Activated CD8-positive, alpha-beta memory T cell treated with anti-CD3 and anti-CD28 coated beads, Interleukin-2, amount 50 U/mL, for 1 hour (primary cell): ENCODE measurements at regions not wholly inside any gene's neighbourhood (a gene's known extent, or its start where the extent isn't known, plus 50 kb on each side); places are given as distances from the start of the nearest gene placed in this dataset.
"Not testable (repeated sequence)": the region's sequence is repeated elsewhere in the genome, so short reads cannot be mapped to it uniquely, and the experiment has no call there.

ENCODE experiments used
- DNase-seq: peaks from one replicate; pipeline ENCODE4 v3.0.0-alpha.2; 2020; ENCODE audit errors: extremely low read depth

DNA sequence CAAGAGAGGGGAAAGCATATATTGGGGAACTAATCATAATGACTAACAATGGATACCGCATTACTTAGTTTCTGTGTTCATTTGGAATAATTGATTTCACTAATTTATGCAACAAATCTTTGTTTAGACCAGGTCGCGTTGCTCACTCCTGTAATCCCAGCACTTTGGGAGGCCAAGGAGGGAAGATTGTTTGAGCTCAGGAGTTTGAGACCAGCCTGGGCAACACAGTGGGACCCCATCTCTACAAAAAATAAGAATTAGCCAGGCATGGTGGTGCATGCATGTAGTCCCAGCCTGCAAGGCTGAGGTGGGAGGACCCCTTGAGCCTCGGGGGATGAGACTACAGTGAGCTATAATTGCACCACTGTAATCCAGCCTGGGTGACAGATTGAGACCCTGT is 585.7 kb upstream of the CBLB start:
- DNase-seq: no peak

- no peak for DNase-seq
Observed at GRCh38 chr3:106457281-106458180, 588.7 kb upstream of the CBLB start.

GRCh38 chr3:106458952-106459351 is 590.1 kb upstream of the CBLB start:
- no peak for DNase-seq

- DNase-seq: no peak
Observed at GRCh38 chr3:106466881-106467280, 598.1 kb upstream of the CBLB start.

- no peak for DNase-seq
Observed at GRCh38 chr3:106473576-106474475, 605.0 kb upstream of the CBLB start.

DNA sequence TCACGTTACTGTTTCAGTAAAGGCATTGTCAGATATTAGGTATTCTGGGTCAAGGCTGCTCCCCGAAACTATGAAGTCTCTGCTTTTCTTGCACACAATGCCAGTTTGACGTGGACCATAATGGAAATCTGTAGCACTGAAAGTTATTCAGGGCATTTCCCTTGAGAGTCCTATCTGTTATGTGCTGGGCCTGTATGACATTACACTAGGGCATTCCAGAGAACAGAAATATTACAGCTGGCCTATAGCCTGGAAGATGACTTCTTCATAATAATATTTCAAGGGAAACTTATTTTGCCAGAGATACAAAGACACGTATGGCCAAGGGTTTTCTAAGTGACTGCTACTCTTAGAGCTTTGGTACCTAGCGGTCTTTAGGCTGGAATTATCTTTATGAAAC is 613.6 kb upstream of the CBLB start:
- DNase-seq: no peak

- DNase-seq: no peak
Observed at GRCh38 chr3:106485217-106485616, 616.4 kb upstream of the CBLB start.

DNA sequence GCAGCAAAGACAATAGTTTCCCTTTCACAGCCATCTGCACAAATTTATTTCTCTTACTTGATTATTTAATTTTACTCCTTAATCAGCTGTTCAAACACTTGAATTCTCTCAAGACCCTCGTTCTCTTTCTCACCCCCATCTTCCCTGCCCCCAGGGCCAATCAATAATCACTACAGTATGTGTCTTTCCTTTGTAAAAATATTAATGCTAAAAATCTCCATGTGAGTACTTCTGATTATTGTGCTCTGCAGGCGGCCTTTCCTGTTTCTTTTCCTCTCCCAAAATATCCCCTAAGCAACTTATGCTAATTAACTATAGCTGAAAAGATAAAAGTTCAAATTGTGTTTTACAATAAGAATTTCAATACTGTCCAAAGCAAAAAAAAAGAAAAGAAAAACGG is 617.0 kb upstream of the CBLB start:
- DNase-seq: no peak

DNA sequence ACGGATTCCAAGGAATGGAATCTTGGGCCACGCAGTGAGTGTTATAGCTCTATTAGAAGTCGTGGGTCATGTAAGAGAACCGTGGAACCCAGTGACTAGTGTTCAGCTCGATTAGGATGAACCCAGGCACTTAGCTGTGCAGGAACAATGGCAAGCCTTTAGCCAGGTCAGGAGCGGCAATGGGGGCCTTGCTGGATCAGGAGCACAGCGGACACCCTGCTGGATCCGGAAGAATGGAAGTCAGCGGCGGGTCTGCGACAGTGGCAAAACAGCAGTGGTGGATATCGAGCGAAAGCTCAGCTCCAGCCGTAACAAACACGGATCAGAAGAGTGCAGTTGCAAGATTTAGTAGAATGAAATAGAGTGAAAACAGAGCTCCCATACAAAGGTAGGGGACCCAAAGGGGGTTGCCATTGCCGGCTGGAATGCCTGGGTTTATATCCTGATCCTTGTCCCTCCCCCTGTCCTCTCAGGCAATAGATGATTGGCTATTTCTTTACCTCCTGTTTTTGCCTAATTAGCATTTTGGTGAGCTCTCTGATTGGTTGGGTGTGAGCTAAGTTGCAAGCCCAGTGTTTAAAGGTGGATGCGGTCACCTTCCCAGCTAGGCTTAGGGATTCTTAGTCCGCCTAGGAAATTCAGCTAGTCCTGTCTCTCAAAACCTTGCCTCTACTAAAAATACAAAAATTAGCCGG is 618.3 kb upstream of the CBLB start:
- DNase-seq: not testable (repeated sequence)

GRCh38 chr3:106488331-106488730 is 619.5 kb upstream of the CBLB start:
- no peak for DNase-seq

GRCh38 chr3:106491796-106492195 is 623.0 kb upstream of the CBLB start:
- no peak for DNase-seq

DNA sequence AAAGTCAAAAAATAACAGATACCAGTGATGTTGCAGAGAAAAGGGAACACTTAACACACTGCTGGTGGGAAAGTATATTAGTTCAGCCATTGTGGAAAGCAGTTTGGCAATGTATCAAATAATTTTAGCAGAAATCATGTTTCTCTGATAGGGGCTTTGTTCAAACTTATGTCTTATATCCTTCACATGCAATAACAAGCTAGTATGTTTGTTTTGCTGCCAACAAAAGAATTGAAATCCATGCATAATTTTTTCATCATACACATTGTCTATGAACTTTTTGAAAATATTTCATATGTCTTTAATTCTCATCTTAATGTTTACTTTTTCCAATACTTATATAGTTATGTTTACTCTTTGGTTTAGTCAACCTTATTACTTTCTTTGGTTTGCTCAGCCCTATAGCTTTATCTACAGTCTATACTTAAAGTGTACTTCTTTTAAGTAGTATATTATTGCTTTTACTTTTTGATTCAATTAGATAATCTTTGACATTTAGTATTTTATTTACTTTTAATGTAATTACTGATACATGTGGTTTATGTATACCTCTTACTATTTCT is 639.6 kb upstream of the CBLB start:
- no peak for DNase-seq

DNA sequence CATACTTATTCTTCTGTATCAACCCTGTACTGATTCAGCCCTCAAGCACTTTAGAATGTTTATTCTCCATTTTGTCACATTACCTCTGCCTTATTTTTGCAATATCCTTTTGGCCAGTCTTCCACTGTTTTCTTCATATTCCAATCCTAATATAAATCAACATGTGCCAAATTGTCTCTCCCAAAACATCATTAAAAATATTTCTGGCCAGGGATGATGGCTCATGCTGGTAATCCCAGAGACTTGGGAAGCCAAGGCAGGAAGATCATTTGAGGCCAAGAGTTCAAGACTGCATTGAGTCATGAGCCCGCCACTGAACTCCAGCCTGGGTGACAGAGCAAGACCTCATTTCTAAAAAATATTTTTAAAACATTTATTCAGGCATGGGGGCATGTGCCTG is 641.4 kb upstream of the CBLB start:
- no peak for DNase-seq

DNA sequence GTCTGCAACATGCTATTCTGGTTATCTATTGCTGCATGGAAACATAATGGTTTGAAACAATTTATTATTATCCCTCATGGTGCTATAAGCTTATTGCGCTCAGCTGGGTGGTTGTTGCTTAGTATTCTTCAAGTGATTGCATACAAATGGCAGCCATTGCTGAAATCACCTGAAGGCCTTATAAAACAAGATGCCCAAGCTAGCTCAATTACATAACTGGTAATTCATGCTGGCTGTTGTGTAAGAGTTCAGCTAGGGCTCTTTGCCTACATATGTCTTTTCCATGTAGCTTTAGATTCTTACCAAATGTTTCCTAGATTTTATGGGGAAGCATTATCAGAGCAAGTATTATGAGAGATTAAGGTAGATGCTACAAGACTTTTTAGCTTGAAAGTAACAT is 644.0 kb upstream of the CBLB start:
- DNase-seq: no peak

DNA sequence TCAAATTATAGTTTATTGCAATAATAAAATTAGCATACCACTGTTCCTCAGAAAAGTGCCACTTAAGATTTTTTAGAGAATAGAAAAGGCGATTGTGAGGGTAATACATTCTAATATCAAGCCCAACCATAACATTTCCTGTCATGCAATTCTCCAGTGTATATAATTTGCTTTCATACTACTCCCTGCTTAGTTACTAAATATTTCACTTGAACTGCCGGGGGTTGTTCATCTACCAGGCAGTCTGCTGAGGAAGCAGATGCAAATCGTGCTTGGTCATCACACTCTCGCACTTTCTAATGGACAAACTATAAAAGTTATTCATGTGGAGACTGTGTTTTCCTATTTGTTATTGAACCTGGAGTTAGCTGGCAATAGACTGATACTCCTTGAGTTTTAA is 645.6 kb upstream of the CBLB start:
- no peak for DNase-seq

DNA sequence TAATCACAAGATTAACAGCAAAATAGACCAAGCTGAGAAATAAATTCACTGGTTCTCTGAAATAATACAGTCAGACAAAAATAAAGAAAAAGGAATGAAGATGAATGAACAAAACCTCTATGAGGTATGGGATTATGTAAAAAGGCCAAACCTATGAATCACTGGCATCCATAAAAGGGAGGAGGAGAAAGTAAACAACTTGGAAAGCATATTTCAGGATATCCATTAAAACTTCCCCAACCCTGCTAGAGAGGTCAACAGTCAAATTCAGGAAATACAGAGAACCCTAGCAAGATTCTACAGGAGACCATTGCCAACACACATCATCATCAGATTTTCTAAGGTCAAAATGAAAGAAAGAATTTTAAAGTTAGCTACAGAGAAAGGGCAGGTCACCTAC is 649.7 kb upstream of the CBLB start:
- DNase-seq: no peak

DNA sequence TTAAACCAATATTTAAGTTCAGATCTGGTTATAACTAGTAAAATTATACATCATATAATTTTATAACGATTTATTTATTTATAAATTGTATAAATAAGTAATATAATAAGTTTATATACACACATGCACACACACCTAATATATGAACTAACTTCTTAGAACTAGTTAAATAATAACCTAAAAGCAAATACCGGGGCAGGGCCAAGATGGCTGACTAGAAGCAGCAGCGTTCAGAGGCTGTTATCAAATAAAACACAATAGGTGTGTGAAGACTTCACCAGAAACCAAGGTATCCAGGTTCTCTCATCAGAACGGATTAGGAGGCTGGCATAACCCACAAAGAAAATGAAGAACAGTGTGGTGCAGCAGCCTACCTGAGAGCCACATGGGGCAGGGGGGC is 653.6 kb upstream of the CBLB start:
- DNase-seq: no peak

GRCh38 chr3:106528932-106529331 is 660.1 kb upstream of the CBLB start:
- no peak for DNase-seq

GRCh38 chr3:106529738-106530137 is 660.9 kb upstream of the CBLB start:
- no peak for DNase-seq

GRCh38 chr3:106530367-106530766 is 661.6 kb upstream of the CBLB start:
- no peak for DNase-seq

GRCh38 chr3:106531771-106532329 is 663.0 kb upstream of the CBLB start:
- DNase-seq: not testable (repeated sequence)
